ENCODE measurements at regions not wholly inside any gene's neighbourhood (a gene's known extent, or its start where the extent isn't known, plus 50 kb on each side); places are given as distances from the start of the nearest gene placed in this dataset.

- TF ChIP-seq CTCF (IDR thresholded peaks at IDR 0.05) (no peak), POLR2AphosphoS5 (IDR thresholded peaks at IDR 0.05; ENCODE audit: low read depth, low read length) (no peak), TAF1 (IDR thresholded peaks at IDR 0.05; ENCODE audit: borderline replicate concordance, low read depth, low read length) (no peak), RFX5 (IDR thresholded peaks at IDR 0.05; ENCODE audit: low read length) (no peak), GABPA (IDR thresholded peaks at IDR 0.05; ENCODE audit: low read depth) (no peak), EP300 (IDR thresholded peaks at IDR 0.05; ENCODE audit: borderline replicate concordance in 1 of 2, low read depth in 1 of 2, low read length in 1 of 2) (no peak), CHD2 (IDR thresholded peaks at IDR 0.05; ENCODE audit: low read length, partially characterized antibody) (no peak), ELF1 (IDR thresholded peaks at IDR 0.05) (no peak), EZH2phosphoT487 (IDR thresholded peaks at IDR 0.05; ENCODE audit: borderline replicate concordance, low read depth) (no peak), MXI1 (IDR thresholded peaks at IDR 0.05; ENCODE audit: low read depth, low read length) (no peak)
Measured at GRCh38 chr6:98605705-98606104, 228.7 kb upstream of the POU3F2 start.
